ENCODE measurements at regions not wholly inside any gene's neighbourhood (a gene's known extent, or its start where the extent isn't known, plus 50 kb on each side); places are given as distances from the start of the nearest gene placed in this dataset.

- no peak for TF ChIP-seq Cebpa-rat (IDR thresholded peaks at IDR 0.05)
- H4K20me1 ChIP-seq = no peaks in the 10 kb centered on the region
- H3K9me3 ChIP-seq = no peaks in the 10 kb centered on the region
- no peaks in the 10 kb centered on the region for H3K27me3 ChIP-seq
- no peak overlapping the region for H3K4me3 ChIP-seq
- no peak overlapping the region for H3K4me2 ChIP-seq
- H3K27ac ChIP-seq = no peak overlapping the region
- H3K36me3 ChIP-seq = no peaks in the 10 kb centered on the region
- H3K4me1 ChIP-seq = no peaks in the 10 kb centered on the region
- no peak overlapping the region for H3K9ac ChIP-seq
Measured at GRCh38 chr14:27557445-27557844, 959.6 kb upstream of the NOVA1 start.

- TF ChIP-seq Cebpa-rat (IDR thresholded peaks at IDR 0.05) = no peak
- H3K27me3 ChIP-seq = no peaks in the 10 kb centered on the region
Measured at GRCh38 chr14:27559848-27560247, 962.0 kb upstream of the NOVA1 start.

DNA sequence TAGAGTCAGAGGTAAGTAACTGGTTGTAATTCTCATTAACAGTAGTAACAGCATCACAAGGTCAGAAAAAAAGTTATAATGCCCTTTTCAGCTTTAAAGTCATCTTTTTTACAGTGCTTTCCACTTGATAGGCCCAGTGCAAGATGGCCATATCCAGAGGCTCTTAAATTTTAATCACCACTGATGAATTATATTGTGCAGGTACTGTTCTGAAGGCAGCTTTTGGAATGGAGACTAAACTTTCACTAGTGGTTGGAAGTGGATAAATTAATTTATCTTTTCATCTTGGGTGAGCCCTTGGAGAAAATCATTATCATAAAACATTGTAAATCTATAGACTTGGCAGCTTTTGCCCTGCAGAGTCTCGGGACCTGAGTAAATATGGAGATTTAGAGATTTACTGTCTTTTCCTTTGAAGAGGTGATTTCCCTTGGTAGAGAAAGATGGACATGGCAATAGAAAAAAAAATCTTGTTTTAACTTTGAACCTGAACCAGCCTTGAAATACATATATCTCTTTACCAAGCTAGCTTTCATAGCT is 969.1 kb upstream of the NOVA1 start:
- Histone ChIP-seq H3K9ac (no peak overlapping the region), H3K27me3 (no peaks in the 10 kb centered on the region), H3K4me2 (no peak overlapping the region), H4K20me1 (no peaks in the 10 kb centered on the region), H3K4me3 (no peak overlapping the region), H3K36me3 (no peaks in the 10 kb centered on the region), H3K27ac (no peak overlapping the region), H3K9me3 (no peaks in the 10 kb centered on the region), H3K4me1 (no peaks in the 10 kb centered on the region)
- TF ChIP-seq Cebpa-rat (IDR thresholded peaks at IDR 0.05) = no peak

More at GRCh38 chr14:27559848-27560247, 962.0 kb upstream of the NOVA1 start:
- no peaks in the 10 kb centered on the region for H3K4me1 ChIP-seq
- no peaks in the 10 kb centered on the region for H4K20me1 ChIP-seq
- no peaks in the 10 kb centered on the region for H3K9me3 ChIP-seq
- H3K9ac ChIP-seq = no peak overlapping the region
- H3K27ac ChIP-seq = no peak overlapping the region
- no peaks in the 10 kb centered on the region for H3K36me3 ChIP-seq
- no peak overlapping the region for H3K4me2 ChIP-seq
- H3K4me3 ChIP-seq = no peak overlapping the region

- TF ChIP-seq Cebpa-rat (IDR thresholded peaks at IDR 0.05) = no peak
- H3K36me3 ChIP-seq = no peaks in the 10 kb centered on the region
- H3K4me1 ChIP-seq = no peaks in the 10 kb centered on the region
- H4K20me1 ChIP-seq = no peaks in the 10 kb centered on the region
- H3K27ac ChIP-seq = no peak overlapping the region
- no peaks in the 10 kb centered on the region for H3K9me3 ChIP-seq
- H3K27me3 ChIP-seq = no peaks in the 10 kb centered on the region
- no peak overlapping the region for H3K4me3 ChIP-seq
- no peak overlapping the region for H3K4me2 ChIP-seq
- no peak overlapping the region for H3K9ac ChIP-seq
Measured at GRCh38 chr14:27573018-27573417, 975.2 kb upstream of the NOVA1 start.

DNA sequence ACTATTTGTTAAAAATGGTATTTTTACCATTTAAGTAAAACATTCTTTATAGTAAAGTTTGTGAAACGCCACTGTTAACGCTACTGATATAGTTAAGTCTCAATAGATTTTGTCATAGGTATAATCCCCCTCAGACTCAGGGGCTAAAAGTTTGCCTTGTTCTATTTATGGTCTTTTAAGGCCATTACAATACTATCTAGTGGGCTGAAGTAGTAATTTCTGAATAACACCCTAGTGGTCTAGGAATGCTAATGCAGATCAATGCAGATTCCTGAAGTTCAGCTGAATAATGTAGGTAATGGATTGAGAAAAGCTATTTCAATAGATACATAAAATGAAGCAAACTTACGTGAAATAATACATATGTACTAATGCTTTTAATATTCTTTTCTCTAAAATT is 989.3 kb upstream of the NOVA1 start:
- Histone ChIP-seq H3K9ac (no peak overlapping the region), H3K27ac (no peak overlapping the region), H3K36me3 (no peaks in the 10 kb centered on the region), H3K4me2 (no peak overlapping the region), H3K4me3 (no peak overlapping the region), H3K27me3 (no peaks in the 10 kb centered on the region), H3K9me3 (no peaks in the 10 kb centered on the region), H3K4me1 (no peaks in the 10 kb centered on the region), H4K20me1 (no peaks in the 10 kb centered on the region)
- TF ChIP-seq Cebpa-rat (IDR thresholded peaks at IDR 0.05) = no peak

DNA sequence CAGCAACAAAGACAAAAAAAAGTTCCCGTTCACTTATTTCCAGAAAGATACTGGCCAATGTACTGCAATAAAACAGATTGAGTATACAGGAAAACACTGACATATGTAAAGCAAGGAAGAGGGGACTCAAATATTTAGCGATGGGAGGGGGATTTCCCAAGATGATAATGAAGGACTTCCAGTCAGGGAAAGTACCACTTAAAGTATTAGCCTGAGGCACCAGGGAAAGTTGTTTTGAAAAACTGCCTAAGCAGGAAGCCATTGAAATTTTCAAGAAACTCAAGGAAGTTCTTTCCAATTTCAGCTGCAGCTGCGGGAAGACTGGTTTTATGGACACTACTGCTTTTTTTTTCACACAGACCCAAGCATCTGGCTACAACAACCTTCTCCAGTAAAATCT is 1007.4 kb upstream of the NOVA1 start:
- Histone ChIP-seq H3K4me2 (no peak overlapping the region), H3K27ac (no peak overlapping the region), H3K9ac (no peak overlapping the region), H4K20me1 (no peaks in the 10 kb centered on the region), H3K4me1 (no peaks in the 10 kb centered on the region), H3K27me3 (no peaks in the 10 kb centered on the region), H3K4me3 (no peak overlapping the region), H3K9me3 (no peaks in the 10 kb centered on the region), H3K36me3 (no peaks in the 10 kb centered on the region)
- TF ChIP-seq Cebpa-rat (IDR thresholded peaks at IDR 0.05) = no peak

DNA sequence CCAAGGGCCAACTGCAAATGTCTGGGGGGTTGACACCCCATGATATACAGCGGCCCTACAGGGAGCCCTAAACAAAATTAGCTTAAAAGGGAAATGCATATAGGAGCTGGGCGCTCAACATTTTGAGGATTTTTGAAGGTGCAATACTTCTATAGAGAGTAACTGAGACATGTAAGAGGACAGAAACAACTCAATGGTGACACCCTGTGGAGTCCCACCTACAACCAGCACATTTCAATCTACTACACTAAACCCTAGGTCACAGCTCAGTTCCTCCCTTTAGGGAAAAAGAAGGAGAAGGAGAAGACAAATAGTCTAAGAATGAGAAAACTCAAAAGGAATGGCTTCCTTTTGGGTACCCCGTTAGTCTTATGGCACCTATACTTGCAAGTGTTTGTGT is 1010.5 kb upstream of the NOVA1 start:
- no peak for TF ChIP-seq Cebpa-rat (IDR thresholded peaks at IDR 0.05)
- H3K9me3 ChIP-seq = no peaks in the 10 kb centered on the region
- no peak overlapping the region for H3K4me3 ChIP-seq
- H3K27me3 ChIP-seq = no peaks in the 10 kb centered on the region
- no peak overlapping the region for H3K27ac ChIP-seq
- H4K20me1 ChIP-seq = no peaks in the 10 kb centered on the region
- H3K36me3 ChIP-seq = no peaks in the 10 kb centered on the region
- H3K4me2 ChIP-seq = no peak overlapping the region
- H3K9ac ChIP-seq = no peak overlapping the region
- H3K4me1 ChIP-seq = no peaks in the 10 kb centered on the region

- H3K4me1 ChIP-seq = no peaks in the 10 kb centered on the region
- H3K9me3 ChIP-seq = no peaks in the 10 kb centered on the region
- no peaks in the 10 kb centered on the region for H3K36me3 ChIP-seq
- no peak overlapping the region for H3K27ac ChIP-seq
- no peaks in the 10 kb centered on the region for H3K27me3 ChIP-seq
- no peak overlapping the region for H3K4me3 ChIP-seq
- H3K4me2 ChIP-seq = no peak overlapping the region
- no peak overlapping the region for H3K9ac ChIP-seq
- H4K20me1 ChIP-seq = no peaks in the 10 kb centered on the region
- TF ChIP-seq Cebpa-rat (IDR thresholded peaks at IDR 0.05) = no peak
Measured at GRCh38 chr14:27612121-27612520, 1014.3 kb upstream of the NOVA1 start.

- Histone ChIP-seq H3K4me2 (no peak overlapping the region), H3K9ac (no peak overlapping the region), H3K9me3 (no peaks in the 10 kb centered on the region), H3K27me3 (no peaks in the 10 kb centered on the region), H3K36me3 (no peaks in the 10 kb centered on the region), H3K27ac (no peak overlapping the region), H3K4me3 (no peak overlapping the region), H4K20me1 (no peaks in the 10 kb centered on the region), H3K4me1 (no peaks in the 10 kb centered on the region)
- TF ChIP-seq Cebpa-rat (IDR thresholded peaks at IDR 0.05) = no peak
Measured at GRCh38 chr14:27613102-27613501, 1015.3 kb upstream of the NOVA1 start.

DNA sequence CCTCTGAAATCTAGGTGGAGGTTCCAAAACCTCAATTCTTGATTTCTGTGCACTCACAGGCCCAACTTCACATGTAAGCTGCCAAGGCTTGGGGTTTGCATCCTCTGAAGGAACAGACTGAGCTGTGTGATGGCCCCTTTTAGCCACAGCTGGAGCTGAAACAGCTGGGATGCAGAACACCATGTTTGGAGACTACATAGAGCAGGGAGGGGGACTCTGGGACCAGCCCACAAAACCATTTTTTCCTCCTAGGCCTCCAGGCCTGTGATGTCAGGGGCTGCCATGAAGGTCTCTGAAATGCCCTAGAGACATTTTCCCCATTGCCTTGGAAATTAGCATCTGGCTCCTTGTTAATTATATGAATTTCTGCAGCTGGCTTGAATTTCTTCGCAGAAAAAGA is 1025.9 kb upstream of the NOVA1 start:
- no peak for TF ChIP-seq Cebpa-rat (IDR thresholded peaks at IDR 0.05)
- H3K4me2 ChIP-seq = no peak overlapping the region

More for the DNA sequence above, 1025.9 kb upstream of the NOVA1 start:
- Histone ChIP-seq H3K4me3 (no peak overlapping the region), H3K9me3 (peaks cover 25% of the 10 kb centered on the region), H4K20me1 (no peaks in the 10 kb centered on the region), H3K9ac (no peak overlapping the region), H3K36me3 (no peaks in the 10 kb centered on the region), H3K27ac (no peak overlapping the region), H3K4me1 (no peaks in the 10 kb centered on the region), H3K27me3 (no peaks in the 10 kb centered on the region)
